ENCODE measurements at regions not wholly inside any gene's neighbourhood (a gene's known extent, or its start where the extent isn't known, plus 50 kb on each side); places are given as distances from the start of the nearest gene placed in this dataset.

DNA sequence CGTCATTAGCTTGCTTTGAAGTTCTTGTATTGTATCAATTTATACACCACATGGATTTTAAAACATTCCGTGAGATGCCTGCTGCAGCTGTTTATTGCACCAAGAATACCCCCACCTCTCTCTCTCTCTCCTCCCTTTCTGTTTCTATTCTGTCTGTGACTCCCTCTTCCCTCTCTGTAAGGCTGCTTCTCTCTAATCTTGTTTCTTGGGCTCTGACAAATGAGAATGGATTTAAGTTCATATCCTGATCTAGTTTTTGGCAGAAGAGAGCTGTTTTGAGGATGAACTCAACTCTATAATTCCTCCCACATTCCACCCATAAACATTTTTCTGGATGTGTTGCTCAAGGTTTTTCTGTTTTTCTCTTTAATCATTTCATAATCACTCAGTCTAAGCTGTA lies 144.3 kb upstream of the FRY start:
- peaks cover 6% of the 10 kb centered on the region; the same call in 2 of the 3 replicates for H3K4me1 Mint-ChIP-seq
- H3K27ac ChIP-seq (ENCODE audit: low read depth) = no peak overlapping the region
- H3K4me3 Mint-ChIP-seq = no peak overlapping the region
- H3K27me3 Mint-ChIP-seq (ENCODE audit: insufficient read depth, low read depth, poor library complexity) = no peaks in the 10 kb centered on the region
- H3K36me3 ChIP-seq (ENCODE audit: insufficient read depth) = no peaks in the 10 kb centered on the region
- H3K9me3 Mint-ChIP-seq = no peaks in the 10 kb centered on the region
- H3K4me3 ChIP-seq = no peak overlapping the region
- H3K36me3 Mint-ChIP-seq (ENCODE audit: low read depth) = no peaks in the 10 kb centered on the region
- ATAC-seq = no peak
- no peaks in the 10 kb centered on the region for H3K27me3 ChIP-seq (ENCODE audit: insufficient read depth)
- peaks cover 4% of the 10 kb centered on the region for H4K20me1 ChIP-seq (replicated peaks; ENCODE audit: insufficient read depth)
- H3K4me1 ChIP-seq (ENCODE audit: insufficient read depth) = 0 out of 2 replicates have a peak, but pooled peaks cover 5% of the 10 kb centered on the region
- H2AFZ ChIP-seq = no peak overlapping the region
- no peak for DNase-seq (ENCODE audit: low spot score)
- no peak overlapping the region for H3K27ac Mint-ChIP-seq
- no peaks in the 10 kb centered on the region; the same call in 1 of the 2 replicates for H3K9me2 ChIP-seq (ENCODE audit: insufficient read depth)
- TF ChIP-seq POLR2AphosphoS5 (IDR thresholded peaks at IDR 0.05; ENCODE audit: low read depth) (no peak), JUNB (IDR thresholded peaks at IDR 0.05; ENCODE audit: unreplicated experiment) (no peak), STAT1 (IDR thresholded peaks at IDR 0.05; ENCODE audit: unreplicated experiment) (no peak), ZNF114 (CRISPR knock-in tag; IDR thresholded peaks at IDR 0.05) (no peak), ZNF331 (CRISPR knock-in tag; IDR thresholded peaks at IDR 0.05; ENCODE audit: low read depth) (no peak), NANOG (IDR thresholded peaks at IDR 0.05; ENCODE audit: borderline replicate concordance) (no peak), CREB1 (CRISPR knock-in tag; IDR thresholded peaks at IDR 0.05; ENCODE audit: low read depth) (no peak), EZH2phosphoT487 (IDR thresholded peaks at IDR 0.05; ENCODE audit: unreplicated experiment) (no peak), EZH2 (IDR thresholded peaks at IDR 0.05; ENCODE audit: low read depth, unreplicated experiment) (no peak)
- TF ChIP-seq, protein P1, sequence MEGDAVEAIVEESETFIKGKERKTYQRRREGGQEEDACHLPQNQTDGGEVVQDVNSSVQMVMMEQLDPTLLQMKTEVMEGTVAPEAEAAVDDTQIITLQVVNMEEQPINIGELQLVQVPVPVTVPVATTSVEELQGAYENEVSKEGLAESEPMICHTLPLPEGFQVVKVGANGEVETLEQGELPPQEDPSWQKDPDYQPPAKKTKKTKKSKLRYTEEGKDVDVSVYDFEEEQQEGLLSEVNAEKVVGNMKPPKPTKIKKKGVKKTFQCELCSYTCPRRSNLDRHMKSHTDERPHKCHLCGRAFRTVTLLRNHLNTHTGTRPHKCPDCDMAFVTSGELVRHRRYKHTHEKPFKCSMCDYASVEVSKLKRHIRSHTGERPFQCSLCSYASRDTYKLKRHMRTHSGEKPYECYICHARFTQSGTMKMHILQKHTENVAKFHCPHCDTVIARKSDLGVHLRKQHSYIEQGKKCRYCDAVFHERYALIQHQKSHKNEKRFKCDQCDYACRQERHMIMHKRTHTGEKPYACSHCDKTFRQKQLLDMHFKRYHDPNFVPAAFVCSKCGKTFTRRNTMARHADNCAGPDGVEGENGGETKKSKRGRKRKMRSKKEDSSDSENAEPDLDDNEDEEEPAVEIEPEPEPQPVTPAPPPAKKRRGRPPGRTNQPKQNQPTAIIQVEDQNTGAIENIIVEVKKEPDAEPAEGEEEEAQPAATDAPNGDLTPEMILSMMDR (conservative IDR thresholded peaks at IDR 0.05; ENCODE audit: low read depth in 2 of 2) = no peak
- TF ChIP-seq, protein P2, sequence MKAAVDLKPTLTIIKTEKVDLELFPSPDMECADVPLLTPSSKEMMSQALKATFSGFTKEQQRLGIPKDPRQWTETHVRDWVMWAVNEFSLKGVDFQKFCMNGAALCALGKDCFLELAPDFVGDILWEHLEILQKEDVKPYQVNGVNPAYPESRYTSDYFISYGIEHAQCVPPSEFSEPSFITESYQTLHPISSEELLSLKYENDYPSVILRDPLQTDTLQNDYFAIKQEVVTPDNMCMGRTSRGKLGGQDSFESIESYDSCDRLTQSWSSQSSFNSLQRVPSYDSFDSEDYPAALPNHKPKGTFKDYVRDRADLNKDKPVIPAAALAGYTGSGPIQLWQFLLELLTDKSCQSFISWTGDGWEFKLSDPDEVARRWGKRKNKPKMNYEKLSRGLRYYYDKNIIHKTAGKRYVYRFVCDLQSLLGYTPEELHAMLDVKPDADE (IDR thresholded peaks at IDR 0.05) = no peak
- TF ChIP-seq, protein P3, sequence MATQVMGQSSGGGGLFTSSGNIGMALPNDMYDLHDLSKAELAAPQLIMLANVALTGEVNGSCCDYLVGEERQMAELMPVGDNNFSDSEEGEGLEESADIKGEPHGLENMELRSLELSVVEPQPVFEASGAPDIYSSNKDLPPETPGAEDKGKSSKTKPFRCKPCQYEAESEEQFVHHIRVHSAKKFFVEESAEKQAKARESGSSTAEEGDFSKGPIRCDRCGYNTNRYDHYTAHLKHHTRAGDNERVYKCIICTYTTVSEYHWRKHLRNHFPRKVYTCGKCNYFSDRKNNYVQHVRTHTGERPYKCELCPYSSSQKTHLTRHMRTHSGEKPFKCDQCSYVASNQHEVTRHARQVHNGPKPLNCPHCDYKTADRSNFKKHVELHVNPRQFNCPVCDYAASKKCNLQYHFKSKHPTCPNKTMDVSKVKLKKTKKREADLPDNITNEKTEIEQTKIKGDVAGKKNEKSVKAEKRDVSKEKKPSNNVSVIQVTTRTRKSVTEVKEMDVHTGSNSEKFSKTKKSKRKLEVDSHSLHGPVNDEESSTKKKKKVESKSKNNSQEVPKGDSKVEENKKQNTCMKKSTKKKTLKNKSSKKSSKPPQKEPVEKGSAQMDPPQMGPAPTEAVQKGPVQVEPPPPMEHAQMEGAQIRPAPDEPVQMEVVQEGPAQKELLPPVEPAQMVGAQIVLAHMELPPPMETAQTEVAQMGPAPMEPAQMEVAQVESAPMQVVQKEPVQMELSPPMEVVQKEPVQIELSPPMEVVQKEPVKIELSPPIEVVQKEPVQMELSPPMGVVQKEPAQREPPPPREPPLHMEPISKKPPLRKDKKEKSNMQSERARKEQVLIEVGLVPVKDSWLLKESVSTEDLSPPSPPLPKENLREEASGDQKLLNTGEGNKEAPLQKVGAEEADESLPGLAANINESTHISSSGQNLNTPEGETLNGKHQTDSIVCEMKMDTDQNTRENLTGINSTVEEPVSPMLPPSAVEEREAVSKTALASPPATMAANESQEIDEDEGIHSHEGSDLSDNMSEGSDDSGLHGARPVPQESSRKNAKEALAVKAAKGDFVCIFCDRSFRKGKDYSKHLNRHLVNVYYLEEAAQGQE (IDR thresholded peaks at IDR 0.05; ENCODE audit: unreplicated experiment) = no peak
- TF ChIP-seq, protein P4, sequence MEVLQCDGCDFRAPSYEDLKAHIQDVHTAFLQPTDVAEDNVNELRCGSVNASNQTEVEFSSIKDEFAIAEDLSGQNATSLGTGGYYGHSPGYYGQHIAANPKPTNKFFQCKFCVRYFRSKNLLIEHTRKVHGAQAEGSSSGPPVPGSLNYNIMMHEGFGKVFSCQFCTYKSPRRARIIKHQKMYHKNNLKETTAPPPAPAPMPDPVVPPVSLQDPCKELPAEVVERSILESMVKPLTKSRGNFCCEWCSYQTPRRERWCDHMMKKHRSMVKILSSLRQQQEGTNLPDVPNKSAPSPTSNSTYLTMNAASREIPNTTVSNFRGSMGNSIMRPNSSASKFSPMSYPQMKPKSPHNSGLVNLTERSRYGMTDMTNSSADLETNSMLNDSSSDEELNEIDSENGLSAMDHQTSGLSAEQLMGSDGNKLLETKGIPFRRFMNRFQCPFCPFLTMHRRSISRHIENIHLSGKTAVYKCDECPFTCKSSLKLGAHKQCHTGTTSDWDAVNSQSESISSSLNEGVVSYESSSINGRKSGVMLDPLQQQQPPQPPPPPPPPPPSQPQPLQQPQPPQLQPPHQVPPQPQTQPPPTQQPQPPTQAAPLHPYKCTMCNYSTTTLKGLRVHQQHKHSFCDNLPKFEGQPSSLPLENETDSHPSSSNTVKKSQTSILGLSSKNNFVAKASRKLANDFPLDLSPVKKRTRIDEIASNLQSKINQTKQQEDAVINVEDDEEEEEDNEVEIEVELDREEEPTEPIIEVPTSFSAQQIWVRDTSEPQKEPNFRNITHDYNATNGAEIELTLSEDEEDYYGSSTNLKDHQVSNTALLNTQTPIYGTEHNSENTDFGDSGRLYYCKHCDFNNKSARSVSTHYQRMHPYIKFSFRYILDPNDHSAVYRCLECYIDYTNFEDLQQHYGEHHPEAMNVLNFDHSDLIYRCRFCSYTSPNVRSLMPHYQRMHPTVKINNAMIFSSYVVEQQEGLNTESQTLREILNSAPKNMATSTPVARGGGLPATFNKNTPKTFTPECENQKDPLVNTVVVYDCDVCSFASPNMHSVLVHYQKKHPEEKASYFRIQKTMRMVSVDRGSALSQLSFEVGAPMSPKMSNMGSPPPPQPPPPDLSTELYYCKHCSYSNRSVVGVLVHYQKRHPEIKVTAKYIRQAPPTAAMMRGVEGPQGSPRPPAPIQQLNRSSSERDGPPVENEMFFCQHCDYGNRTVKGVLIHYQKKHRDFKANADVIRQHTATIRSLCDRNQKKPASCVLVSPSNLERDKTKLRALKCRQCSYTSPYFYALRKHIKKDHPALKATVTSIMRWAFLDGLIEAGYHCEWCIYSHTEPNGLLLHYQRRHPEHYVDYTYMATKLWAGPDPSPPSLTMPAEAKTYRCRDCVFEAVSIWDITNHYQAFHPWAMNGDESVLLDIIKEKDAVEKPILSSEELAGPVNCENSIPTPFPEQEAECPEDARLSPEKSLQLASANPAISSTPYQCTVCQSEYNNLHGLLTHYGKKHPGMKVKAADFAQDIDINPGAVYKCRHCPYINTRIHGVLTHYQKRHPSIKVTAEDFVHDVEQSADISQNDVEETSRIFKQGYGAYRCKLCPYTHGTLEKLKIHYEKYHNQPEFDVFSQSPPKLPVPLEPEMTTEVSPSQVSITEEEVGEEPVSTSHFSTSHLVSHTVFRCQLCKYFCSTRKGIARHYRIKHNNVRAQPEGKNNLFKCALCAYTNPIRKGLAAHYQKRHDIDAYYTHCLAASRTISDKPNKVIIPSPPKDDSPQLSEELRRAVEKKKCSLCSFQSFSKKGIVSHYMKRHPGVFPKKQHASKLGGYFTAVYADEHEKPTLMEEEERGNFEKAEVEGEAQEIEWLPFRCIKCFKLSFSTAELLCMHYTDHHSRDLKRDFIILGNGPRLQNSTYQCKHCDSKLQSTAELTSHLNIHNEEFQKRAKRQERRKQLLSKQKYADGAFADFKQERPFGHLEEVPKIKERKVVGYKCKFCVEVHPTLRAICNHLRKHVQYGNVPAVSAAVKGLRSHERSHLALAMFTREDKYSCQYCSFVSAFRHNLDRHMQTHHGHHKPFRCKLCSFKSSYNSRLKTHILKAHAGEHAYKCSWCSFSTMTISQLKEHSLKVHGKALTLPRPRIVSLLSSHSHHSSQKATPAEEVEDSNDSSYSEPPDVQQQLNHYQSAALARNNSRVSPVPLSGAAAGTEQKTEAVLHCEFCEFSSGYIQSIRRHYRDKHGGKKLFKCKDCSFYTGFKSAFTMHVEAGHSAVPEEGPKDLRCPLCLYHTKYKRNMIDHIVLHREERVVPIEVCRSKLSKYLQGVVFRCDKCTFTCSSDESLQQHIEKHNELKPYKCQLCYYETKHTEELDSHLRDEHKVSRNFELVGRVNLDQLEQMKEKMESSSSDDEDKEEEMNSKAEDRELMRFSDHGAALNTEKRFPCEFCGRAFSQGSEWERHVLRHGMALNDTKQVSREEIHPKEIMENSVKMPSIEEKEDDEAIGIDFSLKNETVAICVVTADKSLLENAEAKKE (CRISPR knock-in tag; IDR thresholded peaks at IDR 0.05) = no peak
- no peaks in the 10 kb centered on the region for H3F3A ChIP-seq (replicated peaks; ENCODE audit: low read depth)
- H3K79me2 ChIP-seq (replicated peaks; ENCODE audit: insufficient read depth) = no peaks in the 10 kb centered on the region
- no peak overlapping the region for H3K4me2 ChIP-seq

Measured in GM23338 (cell line).